Heart left ventricle (tissue), 13 donors: ENCODE measurements at regions not wholly inside any gene's neighbourhood (a gene's known extent, or its start where the extent isn't known, plus 50 kb on each side); places are given as distances from the start of the nearest gene placed in this dataset.

Source experiments
- CTCF ChIP-seq, 12 donors: fragments of 200-600 bp; sonication (generic) in 4 of 12; IDR thresholded peaks; one replicate each; pipeline versions ENCODE4 v1.5.0 to v1.8.0; 2018 to 2022; ENCODE audit warnings: antibody characterized with exemption in 12 of 12, mild to moderate bottlenecking in 5 of 12
- POLR2A ChIP-seq, 2 donors: fragments of 450-650 bp; IDR thresholded peaks; one replicate each; pipeline ENCODE4 v1.6.1; 2017; ENCODE audit warnings: antibody characterized with exemption in 2 of 2, mild to moderate bottlenecking in 2 of 2, moderate library complexity in 2 of 2
- donor health status: ischemic (EF 13 %, LVEDD 7.1; RV severe dilation, severe dysfunction).
- donor health status: DM: no; HTN: yes; CAD: no.
- donor health status: DM: no; HTN: no; CAD: no.
- donor health status: ischemic (EF 25% LVEDD 6.9; RV normal size, moderate dysfunction).
- donor health status: ischemic (EF 25% LVEDD 5.7; RV mildly dilated, moderate dysfunction).
- donor health status: ischemic (EF 35%, LVEDD 5.7; RV mildly dilated, moderate dysfunction).
- donor health status: nonischemic (EF 11% LVEDD 7.7; RV severe dilation, severe dysfunction).
- donor health status: DM: yes; HTN: yes; CAD: no.
- donor health status: PGD.
- donor health status: ischemic (EF 29% LVEDD 5.4; RV normal size, mild dysfunction).
- donor health status: nonischemic (EF 23%, LVEDD 6.1; RV moderate dilation, normal function).

- TF ChIP-seq CTCF (IDR thresholded peaks at IDR 0.05) (no peak), POLR2A (IDR thresholded peaks at IDR 0.05) (no peak)
Observed at GRCh38 chr6:81565071-81565470, 187.4 kb downstream of the TENT5A start.
